ENCODE measurements at regions not wholly inside any gene's neighbourhood (a gene's known extent, or its start where the extent isn't known, plus 50 kb on each side); places are given as distances from the start of the nearest gene placed in this dataset.

DNA sequence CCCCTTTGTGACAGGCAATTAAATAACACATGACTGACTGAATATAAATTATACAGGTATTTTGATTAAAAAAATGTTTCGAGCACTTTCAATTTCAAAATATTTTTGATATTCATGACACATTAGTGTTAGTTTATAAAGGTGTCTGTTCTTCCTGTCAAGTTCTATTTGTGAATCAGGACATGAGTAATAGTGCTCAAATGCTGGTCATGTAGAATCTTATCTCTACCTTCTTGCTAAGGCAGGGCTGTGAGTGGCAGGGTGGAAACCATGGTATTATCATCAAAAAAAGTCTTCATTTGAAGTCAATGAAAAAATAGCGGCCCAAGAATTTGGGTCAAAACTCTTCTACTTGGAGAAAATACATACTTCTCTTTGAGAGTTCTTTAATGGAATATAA lies 250.2 kb downstream of the DACT1 start:
- Histone ChIP-seq H3K36me3 (ENCODE audit: control insufficient read depth, low read length) (no peaks in the 10 kb centered on the region), H4K20me1 (ENCODE audit: control insufficient read depth, insufficient read depth, low read depth, low read length) (no peaks in the 10 kb centered on the region), H3K4me3 (ENCODE audit: low read length) (no peak overlapping the region), H3K9me3 (ENCODE audit: control insufficient read depth, insufficient read depth, low read length) (no peaks in the 10 kb centered on the region), H3K4me2 (ENCODE audit: low read length) (no peak overlapping the region), H3K27me3 (ENCODE audit: control insufficient read depth, low read length) (no peaks in the 10 kb centered on the region), H3K9me2 (replicated peaks; ENCODE audit: control insufficient read depth, low read length) (no peaks in the 10 kb centered on the region), H3K4me1 (ENCODE audit: control insufficient read depth, low read length) (no peaks in the 10 kb centered on the region), H3F3A (ENCODE audit: control insufficient read depth, insufficient read depth) (no peaks in the 10 kb centered on the region), H3K79me2 (ENCODE audit: control insufficient read depth, low read length) (no peaks in the 10 kb centered on the region), H3K27ac (ENCODE audit: low read depth, low read length) (no peak overlapping the region)
- no peak for TF ChIP-seq EZH2phosphoT487 (IDR thresholded peaks at IDR 0.05; ENCODE audit: borderline replicate concordance, low read length)
- TF ChIP-seq, protein P1, sequence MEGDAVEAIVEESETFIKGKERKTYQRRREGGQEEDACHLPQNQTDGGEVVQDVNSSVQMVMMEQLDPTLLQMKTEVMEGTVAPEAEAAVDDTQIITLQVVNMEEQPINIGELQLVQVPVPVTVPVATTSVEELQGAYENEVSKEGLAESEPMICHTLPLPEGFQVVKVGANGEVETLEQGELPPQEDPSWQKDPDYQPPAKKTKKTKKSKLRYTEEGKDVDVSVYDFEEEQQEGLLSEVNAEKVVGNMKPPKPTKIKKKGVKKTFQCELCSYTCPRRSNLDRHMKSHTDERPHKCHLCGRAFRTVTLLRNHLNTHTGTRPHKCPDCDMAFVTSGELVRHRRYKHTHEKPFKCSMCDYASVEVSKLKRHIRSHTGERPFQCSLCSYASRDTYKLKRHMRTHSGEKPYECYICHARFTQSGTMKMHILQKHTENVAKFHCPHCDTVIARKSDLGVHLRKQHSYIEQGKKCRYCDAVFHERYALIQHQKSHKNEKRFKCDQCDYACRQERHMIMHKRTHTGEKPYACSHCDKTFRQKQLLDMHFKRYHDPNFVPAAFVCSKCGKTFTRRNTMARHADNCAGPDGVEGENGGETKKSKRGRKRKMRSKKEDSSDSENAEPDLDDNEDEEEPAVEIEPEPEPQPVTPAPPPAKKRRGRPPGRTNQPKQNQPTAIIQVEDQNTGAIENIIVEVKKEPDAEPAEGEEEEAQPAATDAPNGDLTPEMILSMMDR (IDR thresholded peaks at IDR 0.05; ENCODE audit: low read depth, low read length, poor library complexity, severe bottlenecking): no peak

GRCh38 chr14:58898655-58899316 lies 261.0 kb downstream of the DACT1 start:
- H3K27ac ChIP-seq (ENCODE audit: low read depth, low read length): no peak overlapping the region
- no peaks in the 10 kb centered on the region for H3F3A ChIP-seq (ENCODE audit: control insufficient read depth, insufficient read depth)
- H4K20me1 ChIP-seq (ENCODE audit: control insufficient read depth, insufficient read depth, low read depth, low read length): no peaks in the 10 kb centered on the region
- H3K9me2 ChIP-seq (replicated peaks; ENCODE audit: control insufficient read depth, low read length): no peaks in the 10 kb centered on the region
- H3K4me1 ChIP-seq (ENCODE audit: control insufficient read depth, low read length): no peaks in the 10 kb centered on the region
- H3K4me3 ChIP-seq (ENCODE audit: low read length): no peak overlapping the region
- H3K9me3 ChIP-seq (ENCODE audit: control insufficient read depth, insufficient read depth, low read length): no peaks in the 10 kb centered on the region
- H3K27me3 ChIP-seq (ENCODE audit: control insufficient read depth, low read length): no peaks in the 10 kb centered on the region
- H3K79me2 ChIP-seq (ENCODE audit: control insufficient read depth, low read length): no peaks in the 10 kb centered on the region
- no peaks in the 10 kb centered on the region for H3K36me3 ChIP-seq (ENCODE audit: control insufficient read depth, low read length)
- H3K4me2 ChIP-seq (ENCODE audit: low read length): no peak overlapping the region
- TF ChIP-seq, protein P1 (IDR thresholded peaks at IDR 0.05; ENCODE audit: low read depth, low read length, poor library complexity, severe bottlenecking): no peak
- no peak for TF ChIP-seq EZH2phosphoT487 (IDR thresholded peaks at IDR 0.05; ENCODE audit: borderline replicate concordance, low read length)

GRCh38 chr14:58899317-58899713 lies 261.6 kb downstream of the DACT1 start:
- Histone ChIP-seq H3K27ac (ENCODE audit: low read depth, low read length) (no peak overlapping the region), H3K4me3 (ENCODE audit: low read length) (no peak overlapping the region), H3F3A (ENCODE audit: control insufficient read depth, insufficient read depth) (no peaks in the 10 kb centered on the region), H3K36me3 (ENCODE audit: control insufficient read depth, low read length) (no peaks in the 10 kb centered on the region), H3K27me3 (ENCODE audit: control insufficient read depth, low read length) (no peaks in the 10 kb centered on the region), H3K79me2 (ENCODE audit: control insufficient read depth, low read length) (no peaks in the 10 kb centered on the region), H3K9me2 (replicated peaks; ENCODE audit: control insufficient read depth, low read length) (no peaks in the 10 kb centered on the region), H3K9me3 (ENCODE audit: control insufficient read depth, insufficient read depth, low read length) (no peaks in the 10 kb centered on the region), H4K20me1 (ENCODE audit: control insufficient read depth, insufficient read depth, low read depth, low read length) (no peaks in the 10 kb centered on the region), H3K4me1 (ENCODE audit: control insufficient read depth, low read length) (no peaks in the 10 kb centered on the region), H3K4me2 (ENCODE audit: low read length) (no peak overlapping the region)
- TF ChIP-seq EZH2phosphoT487 (IDR thresholded peaks at IDR 0.05; ENCODE audit: borderline replicate concordance, low read length): no peak
- TF ChIP-seq, protein P1 (IDR thresholded peaks at IDR 0.05; ENCODE audit: low read depth, low read length, poor library complexity, severe bottlenecking): no peak

Data from DOHH2 (cell line).